MCF 10A (cell line): ENCODE measurements at regions not wholly inside any gene's neighbourhood (a gene's known extent, or its start where the extent isn't known, plus 50 kb on each side); places are given as distances from the start of the nearest gene placed in this dataset.

ENCODE experiments used
- BruUV-seq: library from RNA; stranded (reverse); fragments of 400-500 nt; replicated peaks from 2 replicates; lab custom pipeline; 2021; lab: Mats Ljungman, UMichigan
- CTCF ChIA-PET: fragments of 300-600 bp; sonication (Branson Sonifier 250); formaldehyde crosslinking; extraction: SDS; loops from one replicate; lab custom pipeline; 2021; ENCODE audit warnings: antibody characterized with exemption, inconsistent platforms; lab: Yijun Ruan, JAX
- POLR2A ChIA-PET: fragments of 300-600, 350-650 bp; sonication (Branson Sonifier 250); formaldehyde crosslinking; extraction: SDS; loops from one replicate; lab custom pipeline; 2020; ENCODE audit warnings: antibody characterized with exemption, inconsistent platforms; lab: Yijun Ruan, JAX
- DNase-seq: peaks from one replicate; pipeline ENCODE4 v3.0.0-alpha.2; 2018; ENCODE audit not compliant: unreplicated experiment
- H3K27ac Mint-ChIP-seq: one replicate; pipeline ENCODE4 v1.8.0; 2022; ENCODE audit warnings: mild to moderate bottlenecking, low read depth, mixed read lengths; ENCODE audit not compliant: unreplicated experiment
- H3K27me3 Mint-ChIP-seq: one replicate; pipeline ENCODE4 v1.8.0; 2022; ENCODE audit warnings: mixed read lengths; ENCODE audit not compliant: insufficient read depth, unreplicated experiment
- H3K36me3 Mint-ChIP-seq: one replicate; pipeline ENCODE4 v1.8.0; 2022; ENCODE audit warnings: mild to moderate bottlenecking, moderate library complexity, mixed read lengths; ENCODE audit not compliant: insufficient read depth, unreplicated experiment
- H3K4me1 Mint-ChIP-seq: one replicate; pipeline ENCODE4 v1.8.0; 2022; ENCODE audit warnings: mixed read lengths; ENCODE audit not compliant: insufficient read depth, unreplicated experiment
- H3K4me3 Mint-ChIP-seq: one replicate; pipeline ENCODE4 v1.8.0; 2022; ENCODE audit warnings: mild to moderate bottlenecking, moderate library complexity, mixed read lengths; ENCODE audit not compliant: unreplicated experiment
- H3K9me3 Mint-ChIP-seq: one replicate; pipeline ENCODE4 v1.8.0; 2022; ENCODE audit warnings: mixed read lengths; ENCODE audit not compliant: unreplicated experiment
- intact Hi-C: fragments of 100-400 bp; cut with micrococcal nuclease; formaldehyde crosslinking; loops from 2 replicates; pipeline ENCODE4 v1.14.1; 2022
- TF ChIP-seq, protein P1 (sequence below): fragments of 200-600 bp; IDR thresholded peaks from one replicate; pipeline ENCODE4 v1.8.0; 2022; ENCODE audit warnings: antibody characterized with exemption, mild to moderate bottlenecking; ENCODE audit not compliant: unreplicated experiment

DNA sequence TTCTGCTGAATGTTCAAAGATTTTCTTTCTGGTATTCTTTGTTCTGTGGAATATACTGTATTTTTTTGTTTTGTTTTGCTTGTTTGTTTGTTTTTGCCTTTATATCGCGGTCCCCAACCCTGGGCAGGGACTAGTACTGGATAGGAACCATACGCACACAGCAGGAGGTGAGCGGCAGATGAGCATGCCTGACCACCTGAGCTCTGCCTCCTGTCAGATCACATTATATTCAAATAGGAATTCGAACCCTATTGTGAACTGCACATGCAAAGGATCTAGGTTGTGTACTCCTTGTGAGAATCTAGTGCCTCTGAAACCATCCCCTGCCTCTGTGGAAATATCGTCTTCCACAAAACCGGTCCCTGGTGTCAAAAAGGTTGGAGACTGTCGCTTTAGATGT is 83.3 kb upstream of the ANO3 start:
- Mint-ChIP-seq H3K4me1 (no peaks in the 10 kb centered on the region), H3K36me3 (no peaks in the 10 kb centered on the region), H3K27me3 (peaks cover 59% of the 10 kb centered on the region), H3K9me3 (no peaks in the 10 kb centered on the region), H3K27ac (no peak overlapping the region), H3K4me3 (no peak overlapping the region)
- intact Hi-C loops = no loop called here
- no TSS peak for BruUV-seq
- POLR2A ChIA-PET = no interaction called here
- TF ChIP-seq, protein P1, sequence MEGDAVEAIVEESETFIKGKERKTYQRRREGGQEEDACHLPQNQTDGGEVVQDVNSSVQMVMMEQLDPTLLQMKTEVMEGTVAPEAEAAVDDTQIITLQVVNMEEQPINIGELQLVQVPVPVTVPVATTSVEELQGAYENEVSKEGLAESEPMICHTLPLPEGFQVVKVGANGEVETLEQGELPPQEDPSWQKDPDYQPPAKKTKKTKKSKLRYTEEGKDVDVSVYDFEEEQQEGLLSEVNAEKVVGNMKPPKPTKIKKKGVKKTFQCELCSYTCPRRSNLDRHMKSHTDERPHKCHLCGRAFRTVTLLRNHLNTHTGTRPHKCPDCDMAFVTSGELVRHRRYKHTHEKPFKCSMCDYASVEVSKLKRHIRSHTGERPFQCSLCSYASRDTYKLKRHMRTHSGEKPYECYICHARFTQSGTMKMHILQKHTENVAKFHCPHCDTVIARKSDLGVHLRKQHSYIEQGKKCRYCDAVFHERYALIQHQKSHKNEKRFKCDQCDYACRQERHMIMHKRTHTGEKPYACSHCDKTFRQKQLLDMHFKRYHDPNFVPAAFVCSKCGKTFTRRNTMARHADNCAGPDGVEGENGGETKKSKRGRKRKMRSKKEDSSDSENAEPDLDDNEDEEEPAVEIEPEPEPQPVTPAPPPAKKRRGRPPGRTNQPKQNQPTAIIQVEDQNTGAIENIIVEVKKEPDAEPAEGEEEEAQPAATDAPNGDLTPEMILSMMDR = no peak
- CTCF ChIA-PET = interaction anchor here (0.5 to 1.9 kb wide), 2 partner anchors 267 to 910 kb away, joined by 4 to 7 read pairs; no protein-coding TSS in a partner anchor
- DNase-seq = no peak

DNA sequence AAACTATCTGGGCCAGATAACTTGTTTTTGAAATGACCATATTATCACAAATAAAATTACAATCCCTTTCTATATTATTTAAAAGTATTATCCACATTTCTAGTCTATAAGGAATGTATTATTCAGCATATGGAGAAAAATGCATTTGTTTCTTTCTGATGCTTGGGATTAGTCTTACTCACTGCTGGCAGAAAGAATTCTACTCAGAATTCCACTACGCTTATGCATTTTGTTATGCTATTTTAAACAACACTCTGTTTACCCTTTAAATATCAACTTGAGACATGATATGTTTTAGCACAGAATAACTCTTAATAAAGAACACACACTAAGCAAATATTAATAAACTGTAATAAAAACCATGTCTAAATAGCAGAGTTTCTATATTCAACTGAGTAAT is 77.6 kb upstream of the ANO3 start:
- no TSS peak for BruUV-seq
- Mint-ChIP-seq H3K27ac (no peak overlapping the region), H3K4me3 (no peak overlapping the region), H3K9me3 (no peaks in the 10 kb centered on the region), H3K4me1 (no peaks in the 10 kb centered on the region), H3K27me3 (peaks cover 53% of the 10 kb centered on the region), H3K36me3 (no peaks in the 10 kb centered on the region)
- intact Hi-C loops = no loop called here
- POLR2A ChIA-PET = no interaction called here
- CTCF ChIA-PET = interaction anchor here (0.9 to 1.1 kb wide), 2 partner anchors 27 to 30 kb away, joined by 3 read pairs; no protein-coding TSS in a partner anchor
- no peak for DNase-seq
- TF ChIP-seq, protein P1 = no peak

DNA sequence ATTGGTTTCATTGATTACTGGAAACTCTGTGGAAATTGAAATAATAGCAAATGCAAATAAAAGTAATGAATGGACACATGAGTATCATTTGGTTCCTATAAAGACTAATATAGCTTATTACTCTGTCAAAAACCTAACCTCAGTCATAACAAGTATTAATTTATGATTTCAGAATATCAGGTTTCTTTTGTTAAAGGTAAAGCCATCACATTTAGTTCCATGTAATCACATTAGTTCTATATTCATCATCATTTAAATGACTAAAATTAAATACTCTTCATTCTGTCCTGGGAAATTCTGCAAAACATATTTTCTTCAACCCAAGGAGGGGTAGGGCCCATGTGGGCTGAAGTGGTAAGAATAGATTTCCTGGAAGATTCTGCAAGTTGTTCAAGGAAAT is 68.2 kb upstream of the ANO3 start:
- POLR2A ChIA-PET = no interaction called here
- H3K36me3 Mint-ChIP-seq = no peaks in the 10 kb centered on the region
- TF ChIP-seq, protein P1 = no peak
- H3K9me3 Mint-ChIP-seq = no peaks in the 10 kb centered on the region
- intact Hi-C loops = no loop called here
- no peak overlapping the region for H3K27ac Mint-ChIP-seq
- CTCF ChIA-PET = interaction anchor here (0.7 to 1.7 kb wide), 2 partner anchors 282 to 896 kb away, joined by 3 to 10 read pairs; no protein-coding TSS in a partner anchor
- no peaks in the 10 kb centered on the region for H3K4me1 Mint-ChIP-seq
- no peak overlapping the region for H3K4me3 Mint-ChIP-seq
- no TSS peak for BruUV-seq
- H3K27me3 Mint-ChIP-seq = peaks cover 46% of the 10 kb centered on the region
- DNase-seq = no peak

DNA sequence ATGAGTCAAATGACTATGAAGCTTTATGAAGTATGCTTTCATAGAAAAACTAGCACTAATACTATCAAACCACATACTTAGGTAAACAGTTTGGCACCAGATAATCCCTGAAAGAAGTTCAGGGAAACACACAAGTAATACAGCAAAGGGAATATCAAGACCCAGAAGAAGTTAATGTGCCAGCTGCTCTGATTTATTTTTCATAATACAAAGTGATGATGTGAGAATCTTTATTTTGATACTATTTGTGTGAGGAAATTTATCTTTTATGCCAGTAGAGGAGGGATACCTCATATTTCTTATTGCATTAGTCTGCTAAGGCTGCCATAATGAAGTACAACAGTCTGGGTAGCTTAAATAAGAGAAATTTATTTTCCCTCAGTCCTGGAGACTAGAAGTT is 67.7 kb upstream of the ANO3 start:
- H3K9me3 Mint-ChIP-seq = no peaks in the 10 kb centered on the region
- H3K27ac Mint-ChIP-seq = no peak overlapping the region
- H3K4me3 Mint-ChIP-seq = no peak overlapping the region
- intact Hi-C loops = no loop called here
- BruUV-seq = no TSS peak
- H3K4me1 Mint-ChIP-seq = no peaks in the 10 kb centered on the region
- no peak for DNase-seq
- no peaks in the 10 kb centered on the region for H3K36me3 Mint-ChIP-seq
- TF ChIP-seq, protein P1 = no peak
- H3K27me3 Mint-ChIP-seq = peaks cover 50% of the 10 kb centered on the region
- POLR2A ChIA-PET = no interaction called here
- CTCF ChIA-PET = interaction anchor here (1.7 kb wide), 1 partner anchor 282 kb away, joined by 10 read pairs; no protein-coding TSS in a partner anchor
